ENCODE measurements at regions not wholly inside any gene's neighbourhood (a gene's known extent, or its start where the extent isn't known, plus 50 kb on each side); places are given as distances from the start of the nearest gene placed in this dataset.

- no peak for DNase-seq
Observed at GRCh38 chr2:16124881-16125613, 184.7 kb downstream of the MYCN start.

GRCh38 chr2:16123856-16124780, 183.8 kb downstream of the MYCN start:
- no peak for DNase-seq

GRCh38 chr2:16123421-16123820, 183.1 kb downstream of the MYCN start:
- no peak for DNase-seq

- DNase-seq, result no peak
Observed at GRCh38 chr2:16122556-16122955, 182.2 kb downstream of the MYCN start.

- no peak for DNase-seq
Observed at GRCh38 chr2:16121986-16122390, 181.6 kb downstream of the MYCN start.

- no peak for DNase-seq
Observed at GRCh38 chr2:16121231-16121985, 181.1 kb downstream of the MYCN start.

- no peak for DNase-seq
Observed at GRCh38 chr2:16120591-16121180, 180.3 kb downstream of the MYCN start.

- DNase-seq, result no peak
Observed at GRCh38 chr2:16119741-16120140, 179.4 kb downstream of the MYCN start.

- DNase-seq, result no peak
Observed at GRCh38 chr2:16118611-16119590, 178.6 kb downstream of the MYCN start.

GRCh38 chr2:16117791-16118610, 177.7 kb downstream of the MYCN start:
- no peak for DNase-seq

- no peak for DNase-seq
Observed at GRCh38 chr2:16117021-16117700, 176.8 kb downstream of the MYCN start.

GRCh38 chr2:16115881-16116830, 175.8 kb downstream of the MYCN start:
- no peak for DNase-seq

GRCh38 chr2:16115291-16115690, 174.9 kb downstream of the MYCN start:
- no peak for DNase-seq

GRCh38 chr2:16114836-16115235, 174.5 kb downstream of the MYCN start:
- DNase-seq, result no peak

- no peak for DNase-seq
Observed at GRCh38 chr2:16114070-16114469, 173.7 kb downstream of the MYCN start.

GRCh38 chr2:16113568-16113967, 173.2 kb downstream of the MYCN start:
- no peak for DNase-seq

- no peak for DNase-seq
Observed at GRCh38 chr2:16112972-16113560, 172.7 kb downstream of the MYCN start.

GRCh38 chr2:16112251-16112971, 172.1 kb downstream of the MYCN start:
- no peak for DNase-seq

All from NCI-H1048 (cell line).